HEK293 (cell line): ENCODE measurements at regions not wholly inside any gene's neighbourhood (a gene's known extent, or its start where the extent isn't known, plus 50 kb on each side); places are given as distances from the start of the nearest gene placed in this dataset.

Experiments
- CTCF ChIA-PET: fragments of 350-600 bp; formaldehyde crosslinking; extraction: SDS; loops from one replicate; lab custom pipeline; 2021; ENCODE audit warnings: antibody characterized with exemption; lab: Yijun Ruan, JAX
- POLR2A ChIA-PET: fragments of 300-600 bp; formaldehyde crosslinking; extraction: SDS; loops from one replicate; lab custom pipeline; 2020; ENCODE audit warnings: antibody characterized with exemption, inconsistent platforms; lab: Yijun Ruan, JAX
- H3K27ac ChIP-seq: fragments of 200-500 bp; sonication (Bioruptor generic); 2 replicates; pipeline ENCODE4 v1.5.1; 2014; ENCODE audit warnings: low read depth, low read length, control low read depth, inconsistent platforms; ENCODE audit errors: extremely low read depth
- H3K36me3 ChIP-seq, 2 experiments: fragments of 200-500 bp in 1 of 2; sonication (Bioruptor generic) in 1 of 2; 1 replicate in 1 of 2; 2 replicates in 1 of 2; pipeline ENCODE4 v1.5.1; 2014 to 2017; ENCODE audit warnings: inconsistent platforms in 2 of 2, low read length in 2 of 2; ENCODE audit not compliant: control insufficient read depth in 2 of 2, insufficient read depth in 1 of 2
- H3K4me1 ChIP-seq: fragments of 200-500 bp; sonication (Bioruptor generic); 2 replicates; pipeline ENCODE4 v1.5.1; 2014; ENCODE audit warnings: mild to moderate bottlenecking, low read length, inconsistent platforms; ENCODE audit not compliant: control insufficient read depth, insufficient read depth
- H3K4me3 ChIP-seq: 2 replicates; pipeline ENCODE4 v1.5.1; 2011; ENCODE audit warnings: low read depth, mild to moderate bottlenecking, control low read depth, low read length, moderate library complexity
- H3K9me3 ChIP-seq: fragments of 200-500 bp; sonication (Bioruptor generic); 2 replicates; pipeline ENCODE4 v1.5.1; 2014; ENCODE audit warnings: low read depth, low read length, inconsistent platforms; ENCODE audit not compliant: control insufficient read depth, insufficient read depth
- AEBP2 ChIP-seq: fragments of 450-650 bp; formaldehyde crosslinking; IDR thresholded peaks from 2 replicates; pipeline ENCODE4 v1.5.1; 2016; ENCODE audit warnings: missing biosample characterization, missing genetic modification characterization, borderline replicate concordance
- KLF7 ChIP-seq: fragments of 450-650 bp; formaldehyde crosslinking; IDR thresholded peaks from 2 replicates; pipeline ENCODE4 v1.5.1; 2016; ENCODE audit warnings: missing biosample characterization, missing genetic modification characterization, borderline replicate concordance
- PRDM4 ChIP-seq: fragments of 450-650 bp; formaldehyde crosslinking; IDR thresholded peaks from 2 replicates; pipeline ENCODE4 v1.5.1; 2017; ENCODE audit warnings: missing biosample characterization, missing genetic modification characterization
- RBAK ChIP-seq: fragments of 450-650 bp; formaldehyde crosslinking; IDR thresholded peaks from 2 replicates; pipeline ENCODE4 v1.5.1; 2016; ENCODE audit warnings: missing biosample characterization, missing genetic modification characterization
- REPIN1 ChIP-seq: fragments of 450-650 bp; formaldehyde crosslinking; IDR thresholded peaks from 2 replicates; pipeline ENCODE4 v1.5.1; 2017; ENCODE audit warnings: missing biosample characterization, missing genetic modification characterization, low read depth
- SCRT2 ChIP-seq: fragments of 450-650 bp; formaldehyde crosslinking; IDR thresholded peaks from 2 replicates; pipeline ENCODE4 v1.5.1; 2016; ENCODE audit warnings: missing biosample characterization, missing genetic modification characterization
- SP3 ChIP-seq: fragments of 450-650 bp; formaldehyde crosslinking; IDR thresholded peaks from 2 replicates; pipeline ENCODE4 v1.5.1; 2016; ENCODE audit warnings: missing biosample characterization, missing genetic modification characterization
- ZBTB49 ChIP-seq: fragments of 450-650 bp; formaldehyde crosslinking; IDR thresholded peaks from 2 replicates; pipeline ENCODE4 v1.5.1; 2016; ENCODE audit warnings: missing biosample characterization, missing genetic modification characterization, low read depth
- ZBTB7A ChIP-seq: fragments of 450-650 bp; formaldehyde crosslinking; IDR thresholded peaks from 2 replicates; pipeline ENCODE4 v1.5.1; 2016; ENCODE audit warnings: low read depth, missing biosample characterization, missing genetic modification characterization
- ZNF112 ChIP-seq: fragments of 450-650 bp; formaldehyde crosslinking; IDR thresholded peaks from 2 replicates; pipeline ENCODE4 v1.5.0; 2017; ENCODE audit warnings: missing biosample characterization, missing genetic modification characterization
- ZNF133 ChIP-seq: fragments of 450-650 bp; formaldehyde crosslinking; IDR thresholded peaks from 2 replicates; pipeline ENCODE4 v1.5.1; 2016; ENCODE audit warnings: missing biosample characterization, missing genetic modification characterization
- ZNF157 ChIP-seq: fragments of 450-650 bp; formaldehyde crosslinking; IDR thresholded peaks from 2 replicates; pipeline ENCODE4 v1.5.1; 2016; ENCODE audit warnings: missing biosample characterization, missing genetic modification characterization
- ZNF362 ChIP-seq: fragments of 450-650 bp; formaldehyde crosslinking; IDR thresholded peaks from 2 replicates; pipeline ENCODE4 v1.5.1; 2016; ENCODE audit warnings: missing biosample characterization, missing genetic modification characterization
- ZNF404 ChIP-seq: fragments of 450-650 bp; formaldehyde crosslinking; IDR thresholded peaks from 2 replicates; pipeline ENCODE4 v1.5.1; 2017; ENCODE audit warnings: missing biosample characterization, missing genetic modification characterization
- ZNF473 ChIP-seq: fragments of 450-650 bp; formaldehyde crosslinking; IDR thresholded peaks from 2 replicates; pipeline ENCODE4 v1.5.1; 2017; ENCODE audit warnings: missing biosample characterization, missing genetic modification characterization
- ZNF518A ChIP-seq: fragments of 450-650 bp; formaldehyde crosslinking; conservative IDR thresholded peaks from 2 replicates; pipeline ENCODE4 v1.5.1; 2016; ENCODE audit warnings: low read depth, missing biosample characterization, missing genetic modification characterization
- ZNF560 ChIP-seq: fragments of 450-650 bp; formaldehyde crosslinking; IDR thresholded peaks from 2 replicates; pipeline ENCODE4 v1.5.1; 2017; ENCODE audit warnings: missing biosample characterization, missing genetic modification characterization, borderline replicate concordance
- ZNF626 ChIP-seq: fragments of 450-650 bp; sonication (Bioruptor Pico); formaldehyde crosslinking; IDR thresholded peaks from 2 replicates; pipeline ENCODE4 v1.5.1; 2018; ENCODE audit warnings: missing biosample characterization, missing genetic modification characterization, inconsistent platforms
- ZNF785 ChIP-seq: fragments of 450-650 bp; formaldehyde crosslinking; IDR thresholded peaks from 2 replicates; pipeline ENCODE4 v1.5.1; 2016; ENCODE audit warnings: missing biosample characterization, missing genetic modification characterization
- ZNF792 ChIP-seq: fragments of 450-650 bp; formaldehyde crosslinking; IDR thresholded peaks from 2 replicates; pipeline ENCODE4 v1.5.1; 2016; ENCODE audit warnings: missing biosample characterization, missing genetic modification characterization

- H3K4me3 ChIP-seq: no peak overlapping the region
- H3K4me1 ChIP-seq: no peaks in the 10 kb centered on the region
- H3K36me3 ChIP-seq: no peaks in the 10 kb centered on the region
- H3K27ac ChIP-seq: no peak overlapping the region
- POLR2A ChIA-PET: no interaction called here
- CTCF ChIA-PET: interaction anchor here (0.7 to 1.3 kb wide), 2 partner anchors 11 to 73 kb away, joined by 4 read pairs; no protein-coding TSS in a partner anchor
- no peak for TF ChIP-seq ZNF362
- no peak for TF ChIP-seq ZBTB49 (tag by site-specific recombination)
- TF ChIP-seq ZNF785 (tag by site-specific recombination): no peak
- TF ChIP-seq ZNF792 (tag by site-specific recombination): no peak
- no peak for TF ChIP-seq ZNF157 (tag by site-specific recombination)
- no peak for TF ChIP-seq ZNF112 (tag by site-specific recombination)
- no peak for TF ChIP-seq SCRT2 (tag by site-specific recombination)
- H3K9me3 ChIP-seq: no peaks in the 10 kb centered on the region
Measured at GRCh38 chr5:54917323-54917722, 68.1 kb downstream of the ESM1 start.

- H3K4me1 ChIP-seq: no peaks in the 10 kb centered on the region
- no peak overlapping the region for H3K4me3 ChIP-seq
- CTCF ChIA-PET: interaction anchor here (1.3 to 1.7 kb wide), 2 partner anchors 9 to 29 kb away, joined by 3 to 9 read pairs; no protein-coding TSS in a partner anchor
- no peak for TF ChIP-seq ZNF626 (tag by site-specific recombination)
- TF ChIP-seq ZNF133: no peak
- no peak for TF ChIP-seq ZNF518A (tag by site-specific recombination)
- TF ChIP-seq PRDM4 (tag by site-specific recombination): no peak
- TF ChIP-seq ZNF560: no peak
- no peak for TF ChIP-seq REPIN1
- TF ChIP-seq RBAK (tag by site-specific recombination): no peak
- TF ChIP-seq KLF7: no peak
- TF ChIP-seq ZBTB7A: no peak
- no peak for TF ChIP-seq ZNF473 (tag by site-specific recombination)
- TF ChIP-seq ZNF404: no peak
- no peak for TF ChIP-seq SP3 (tag by site-specific recombination)
- no peak for TF ChIP-seq AEBP2 (tag by site-specific recombination)
- H3K36me3 ChIP-seq: no peaks in the 10 kb centered on the region
- H3K27ac ChIP-seq: no peak overlapping the region
- POLR2A ChIA-PET: no interaction called here
- no peaks in the 10 kb centered on the region for H3K9me3 ChIP-seq
Measured at GRCh38 chr5:54915466-54916027, 69.8 kb downstream of the ESM1 start.
